HL-60 (cell line): ENCODE measurements at regions not wholly inside any gene's neighbourhood (a gene's known extent, or its start where the extent isn't known, plus 50 kb on each side); places are given as distances from the start of the nearest gene placed in this dataset.

Experiments
- DNase-seq, 2 experiments: peaks; one replicate each; pipeline ENCODE4 v3.0.0-alpha.2; 2010 to 2020; ENCODE audit warnings: low read depth in 1 of 2, low spot score in 1 of 2
- H3K27ac ChIP-seq: fragments of 250-450 bp; sonication (Bioruptor Pico); replicated peaks from 2 replicates; pipeline ENCODE4 v1.5.1; 2020; ENCODE audit warnings: mild to moderate bottlenecking, moderate library complexity
- H3K27me3 ChIP-seq: fragments of 250-450 bp; sonication (Bioruptor Pico); 2 replicates; pipeline ENCODE4 v1.5.1; 2021; ENCODE audit warnings: mild to moderate bottlenecking, moderate library complexity; ENCODE audit not compliant: insufficient read depth, poor library complexity, severe bottlenecking
- H3K4me3 ChIP-seq: replicated peaks from 2 replicates; pipeline ENCODE4 v1.5.1; 2011; ENCODE audit warnings: mild to moderate bottlenecking, control low read depth, low read length; ENCODE audit not compliant: insufficient read depth
- GABPA ChIP-seq: IDR thresholded peaks from 2 replicates; pipeline ENCODE4 v1.6.1; 2012; ENCODE audit warnings: low read depth
- POLR2AphosphoS5 ChIP-seq: IDR thresholded peaks from 2 replicates; pipeline ENCODE4 v1.6.1; 2012; ENCODE audit warnings: low read depth
- SPI1 ChIP-seq: IDR thresholded peaks from 2 replicates; pipeline ENCODE4 v1.6.1; 2012; ENCODE audit warnings: low read depth, mild to moderate bottlenecking, borderline replicate concordance
- TF ChIP-seq, protein P1 (sequence below): IDR thresholded peaks from 2 replicates; pipeline ENCODE4 v1.6.1; 2012; ENCODE audit warnings: low read depth; ENCODE audit not compliant: insufficient replicate concordance
- TF ChIP-seq, protein P2 (sequence below): IDR thresholded peaks from one replicate; pipeline ENCODE4 v1.5.1; 2011; ENCODE audit warnings: low read length, control low read depth, inconsistent platforms; ENCODE audit not compliant: insufficient read depth

GRCh38 chr7:145951566-145951965 lies 165.0 kb upstream of the CNTNAP2 start:
- no peaks in the 10 kb centered on the region for H3K27me3 ChIP-seq
- TF ChIP-seq POLR2AphosphoS5: no peak
- no peak for TF ChIP-seq SPI1
- TF ChIP-seq GABPA: no peak
- TF ChIP-seq, protein P1, sequence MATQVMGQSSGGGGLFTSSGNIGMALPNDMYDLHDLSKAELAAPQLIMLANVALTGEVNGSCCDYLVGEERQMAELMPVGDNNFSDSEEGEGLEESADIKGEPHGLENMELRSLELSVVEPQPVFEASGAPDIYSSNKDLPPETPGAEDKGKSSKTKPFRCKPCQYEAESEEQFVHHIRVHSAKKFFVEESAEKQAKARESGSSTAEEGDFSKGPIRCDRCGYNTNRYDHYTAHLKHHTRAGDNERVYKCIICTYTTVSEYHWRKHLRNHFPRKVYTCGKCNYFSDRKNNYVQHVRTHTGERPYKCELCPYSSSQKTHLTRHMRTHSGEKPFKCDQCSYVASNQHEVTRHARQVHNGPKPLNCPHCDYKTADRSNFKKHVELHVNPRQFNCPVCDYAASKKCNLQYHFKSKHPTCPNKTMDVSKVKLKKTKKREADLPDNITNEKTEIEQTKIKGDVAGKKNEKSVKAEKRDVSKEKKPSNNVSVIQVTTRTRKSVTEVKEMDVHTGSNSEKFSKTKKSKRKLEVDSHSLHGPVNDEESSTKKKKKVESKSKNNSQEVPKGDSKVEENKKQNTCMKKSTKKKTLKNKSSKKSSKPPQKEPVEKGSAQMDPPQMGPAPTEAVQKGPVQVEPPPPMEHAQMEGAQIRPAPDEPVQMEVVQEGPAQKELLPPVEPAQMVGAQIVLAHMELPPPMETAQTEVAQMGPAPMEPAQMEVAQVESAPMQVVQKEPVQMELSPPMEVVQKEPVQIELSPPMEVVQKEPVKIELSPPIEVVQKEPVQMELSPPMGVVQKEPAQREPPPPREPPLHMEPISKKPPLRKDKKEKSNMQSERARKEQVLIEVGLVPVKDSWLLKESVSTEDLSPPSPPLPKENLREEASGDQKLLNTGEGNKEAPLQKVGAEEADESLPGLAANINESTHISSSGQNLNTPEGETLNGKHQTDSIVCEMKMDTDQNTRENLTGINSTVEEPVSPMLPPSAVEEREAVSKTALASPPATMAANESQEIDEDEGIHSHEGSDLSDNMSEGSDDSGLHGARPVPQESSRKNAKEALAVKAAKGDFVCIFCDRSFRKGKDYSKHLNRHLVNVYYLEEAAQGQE: no peak
- TF ChIP-seq, protein P2, sequence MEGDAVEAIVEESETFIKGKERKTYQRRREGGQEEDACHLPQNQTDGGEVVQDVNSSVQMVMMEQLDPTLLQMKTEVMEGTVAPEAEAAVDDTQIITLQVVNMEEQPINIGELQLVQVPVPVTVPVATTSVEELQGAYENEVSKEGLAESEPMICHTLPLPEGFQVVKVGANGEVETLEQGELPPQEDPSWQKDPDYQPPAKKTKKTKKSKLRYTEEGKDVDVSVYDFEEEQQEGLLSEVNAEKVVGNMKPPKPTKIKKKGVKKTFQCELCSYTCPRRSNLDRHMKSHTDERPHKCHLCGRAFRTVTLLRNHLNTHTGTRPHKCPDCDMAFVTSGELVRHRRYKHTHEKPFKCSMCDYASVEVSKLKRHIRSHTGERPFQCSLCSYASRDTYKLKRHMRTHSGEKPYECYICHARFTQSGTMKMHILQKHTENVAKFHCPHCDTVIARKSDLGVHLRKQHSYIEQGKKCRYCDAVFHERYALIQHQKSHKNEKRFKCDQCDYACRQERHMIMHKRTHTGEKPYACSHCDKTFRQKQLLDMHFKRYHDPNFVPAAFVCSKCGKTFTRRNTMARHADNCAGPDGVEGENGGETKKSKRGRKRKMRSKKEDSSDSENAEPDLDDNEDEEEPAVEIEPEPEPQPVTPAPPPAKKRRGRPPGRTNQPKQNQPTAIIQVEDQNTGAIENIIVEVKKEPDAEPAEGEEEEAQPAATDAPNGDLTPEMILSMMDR: no peak
- no peak overlapping the region for H3K4me3 ChIP-seq
- no peak overlapping the region for H3K27ac ChIP-seq
- no peak for DNase-seq

GRCh38 chr7:145928937-145929336 lies 187.7 kb upstream of the CNTNAP2 start:
- TF ChIP-seq SPI1 (no peak), POLR2AphosphoS5 (no peak), GABPA (no peak)
- TF ChIP-seq, protein P2: no peak
- no peak overlapping the region for H3K27ac ChIP-seq
- H3K27me3 ChIP-seq: no peaks in the 10 kb centered on the region
- DNase-seq: no peak
- H3K4me3 ChIP-seq: no peak overlapping the region

- H3K27ac ChIP-seq: no peak overlapping the region
- H3K27me3 ChIP-seq: no peaks in the 10 kb centered on the region
- H3K4me3 ChIP-seq: no peak overlapping the region
- no peak for DNase-seq
- TF ChIP-seq GABPA: no peak
- no peak for TF ChIP-seq SPI1
- TF ChIP-seq, protein P2: no peak
- no peak for TF ChIP-seq POLR2AphosphoS5
- TF ChIP-seq, protein P1: no peak
These were observed 196.9 kb upstream of the CNTNAP2 start for GRCh38 chr7:145919712-145920111.

GRCh38 chr7:145916776-145917175 lies 199.8 kb upstream of the CNTNAP2 start:
- no peak for DNase-seq
- no peak overlapping the region for H3K27ac ChIP-seq
- H3K4me3 ChIP-seq: no peak overlapping the region
- TF ChIP-seq GABPA (no peak), SPI1 (no peak), POLR2AphosphoS5 (no peak)
- TF ChIP-seq, protein P1: no peak
- TF ChIP-seq, protein P2: no peak
- no peaks in the 10 kb centered on the region for H3K27me3 ChIP-seq
